ENCODE measurements at regions not wholly inside any gene's neighbourhood (a gene's known extent, or its start where the extent isn't known, plus 50 kb on each side); places are given as distances from the start of the nearest gene placed in this dataset.

- TF ChIP-seq ZFX (IDR thresholded peaks at IDR 0.05; ENCODE audit: borderline replicate concordance) (no peak), CTCF (IDR thresholded peaks at IDR 0.05) (no peak)
- no peak overlapping the region for H3K27ac ChIP-seq
Observed at GRCh38 chr18:52082246-52082645, 257.8 kb upstream of the DCC start.

- TF ChIP-seq CTCF (IDR thresholded peaks at IDR 0.05) (no peak), ZFX (IDR thresholded peaks at IDR 0.05; ENCODE audit: borderline replicate concordance) (no peak)
- no peak overlapping the region for H3K27ac ChIP-seq
Observed at GRCh38 chr18:52087140-52087539, 252.9 kb upstream of the DCC start.

- no peak overlapping the region for H3K27ac ChIP-seq
- TF ChIP-seq ZFX (IDR thresholded peaks at IDR 0.05; ENCODE audit: borderline replicate concordance) (no peak), CTCF (IDR thresholded peaks at IDR 0.05) (no peak)
Observed at GRCh38 chr18:52090005-52090404, 250.0 kb upstream of the DCC start.

GRCh38 chr18:52093171-52093570 lies 246.8 kb upstream of the DCC start:
- TF ChIP-seq CTCF (IDR thresholded peaks at IDR 0.05) (no peak), ZFX (IDR thresholded peaks at IDR 0.05; ENCODE audit: borderline replicate concordance) (no peak)
- no peak overlapping the region for H3K27ac ChIP-seq

GRCh38 chr18:52118684-52119083 lies 221.3 kb upstream of the DCC start:
- no peak overlapping the region for H3K27ac ChIP-seq
- TF ChIP-seq CTCF (IDR thresholded peaks at IDR 0.05) (no peak), ZFX (IDR thresholded peaks at IDR 0.05; ENCODE audit: borderline replicate concordance) (no peak)

GRCh38 chr18:52130624-52131301 lies 209.2 kb upstream of the DCC start:
- TF ChIP-seq CTCF (IDR thresholded peaks at IDR 0.05) (no peak), ZFX (IDR thresholded peaks at IDR 0.05; ENCODE audit: borderline replicate concordance) (no peak)
- no peak overlapping the region for H3K27ac ChIP-seq

- TF ChIP-seq CTCF (IDR thresholded peaks at IDR 0.05) (no peak), ZFX (IDR thresholded peaks at IDR 0.05; ENCODE audit: borderline replicate concordance) (no peak)
- H3K27ac ChIP-seq = no peak overlapping the region
Observed at GRCh38 chr18:52131845-52132244, 208.2 kb upstream of the DCC start.

All from 22Rv1 (cell line).